IMR-90 (cell line): ENCODE measurements at regions not wholly inside any gene's neighbourhood (a gene's known extent, or its start where the extent isn't known, plus 50 kb on each side); places are given as distances from the start of the nearest gene placed in this dataset.

Experiments
- CEBPB ChIP-seq: IDR thresholded peaks from 2 replicates; pipeline ENCODE4 v1.6.1; 2012; ENCODE audit warnings: low read depth, low read length, improper control_type of control experiment
- CTCF ChIP-seq: conservative IDR thresholded peaks from 2 replicates; pipeline ENCODE4 v1.5.1; 2012; ENCODE audit warnings: mild to moderate bottlenecking, low read depth, low read length, improper control_type of control experiment
- MAFK ChIP-seq: IDR thresholded peaks from 2 replicates; pipeline ENCODE4 v1.6.1; 2012; ENCODE audit warnings: low read depth, low read length, improper control_type of control experiment
- POLR2A ChIP-seq: IDR thresholded peaks from 2 replicates; pipeline ENCODE4 v1.6.1; 2012; ENCODE audit warnings: mild to moderate bottlenecking, low read depth, low read length
- RAD21 ChIP-seq: IDR thresholded peaks from 2 replicates; pipeline ENCODE4 v1.6.1; 2012; ENCODE audit warnings: low read length, improper control_type of control experiment
- SMC3 ChIP-seq: fragments of 150-350 bp; IDR thresholded peaks from 2 replicates; pipeline ENCODE4 v1.6.1; 2016; ENCODE audit warnings: low read depth, mild to moderate bottlenecking, antibody characterized with exemption, low read length, moderate library complexity
- USF2 ChIP-seq: fragments of 150-350 bp; IDR thresholded peaks from 2 replicates; pipeline ENCODE4 v1.6.1; 2017; ENCODE audit warnings: mild to moderate bottlenecking, antibody characterized with exemption, low read length, low read depth

GRCh38 chr20:3339076-3339475 lies 68.4 kb downstream of the DNAAF9 start:
- no peak for TF ChIP-seq CTCF
- no peak for TF ChIP-seq RAD21
- TF ChIP-seq MAFK, result no peak
- no peak for TF ChIP-seq POLR2A
- TF ChIP-seq SMC3, result no peak
- no peak for TF ChIP-seq CEBPB
- TF ChIP-seq USF2, result no peak
